Stomach (tissue), 8 donors: ENCODE measurements at regions not wholly inside any gene's neighbourhood (a gene's known extent, or its start where the extent isn't known, plus 50 kb on each side); places are given as distances from the start of the nearest gene placed in this dataset.

Experiments used
- DNase-seq, 2 donors: peaks; one replicate each; pipeline versions ENCODE4 v3.0.0 to v3.0.0-alpha.2; 2013 to 2019
- H3K27ac ChIP-seq, 5 donors: fragments of 200-600 bp in 4 of 5; sonication (generic) in 4 of 5; one replicate each; pipeline ENCODE4 v1.5.1; 2013 to 2019; ENCODE audit warnings: mild to moderate bottlenecking in 1 of 5, moderate library complexity in 1 of 5
- H3K27me3 ChIP-seq, 3 donors: fragments of 200-600 bp; sonication (generic); one replicate each; pipeline ENCODE4 v1.5.1; 2017 to 2019; ENCODE audit warnings: mixed run types in 1 of 3
- H3K36me3 ChIP-seq, 4 donors: fragments of 200-600 bp; sonication (generic); 1 replicate in 3 of 4; 2 replicates in 1 of 4; pipeline ENCODE4 v1.5.1; 2016 to 2019
- H3K4me1 ChIP-seq, 4 donors: fragments of 200-600 bp; sonication (generic); one replicate each; pipeline ENCODE4 v1.5.1; 2016 to 2019
- H3K4me3 ChIP-seq, 4 donors: fragments of 200-600 bp; sonication (generic) in 3 of 4; one replicate each; pipeline ENCODE4 v1.5.1; 2016 to 2019; ENCODE audit warnings: mild to moderate bottlenecking in 1 of 4
- H3K9me3 ChIP-seq, 4 donors: fragments of 200-600 bp; sonication (generic); one replicate each; pipeline ENCODE4 v1.5.1; 2016 to 2019
- CTCF ChIP-seq, 7 experiments: fragments of 450-650 bp in 4 of 7; fragments of 200-600 bp in 3 of 7; sonication (generic) in 3 of 7; IDR thresholded peaks; one replicate each; pipeline ENCODE4 v1.5.1; 2016 to 2019; ENCODE audit warnings: antibody characterized with exemption in 7 of 7, control low read depth in 2 of 7, mild to moderate bottlenecking in 1 of 7
- EP300 ChIP-seq: sonication (generic); formaldehyde crosslinking; IDR thresholded peaks from one replicate; pipeline ENCODE4 v1.6.1; 2017; ENCODE audit warnings: antibody characterized with exemption
- POLR2A ChIP-seq, 4 donors: fragments of 450-650 bp; IDR thresholded peaks; one replicate each; pipeline ENCODE4 v1.6.1; 2016; ENCODE audit warnings: antibody characterized with exemption in 4 of 4, control low read depth in 2 of 4, mild to moderate bottlenecking in 1 of 4, moderate library complexity in 1 of 4
- POLR2AphosphoS5 ChIP-seq, 3 donors: sonication (generic); formaldehyde crosslinking; IDR thresholded peaks; one replicate each; pipeline ENCODE4 v1.6.1; 2016; ENCODE audit warnings: antibody characterized with exemption in 3 of 3
- WGBS, 5 donors: extraction: QIAGEN DNeasy Blood & Tissue Kit in 3 of 5; methylation state at CpG; one replicate each; pipeline versions ENCODE4 v1.1.5 to v1.1.7; 2013 to 2018; 5-methylcytosine and 5-hydroxymethylcytosine counted together
- intact Hi-C: fragments of 100-400 bp; cut with DNase I; formaldehyde crosslinking; loops from one replicate; pipeline ENCODE4 v1.15.1; 2023; ENCODE audit warnings: low total_unique reads
- donor health status: healthy with polysubstance abuse.
- donor health status: Bipolar disorder and iron deficiency.
- donor health status: healthy.

- no peak for TF ChIP-seq POLR2A (IDR thresholded peaks at IDR 0.05)
- TF ChIP-seq POLR2AphosphoS5 (IDR thresholded peaks at IDR 0.05), result no peak
- no peak for TF ChIP-seq EP300
- TF ChIP-seq CTCF (IDR thresholded peaks at IDR 0.05), result no peak
- Histone ChIP-seq H3K27me3 (no peaks in the 10 kb centered on the region), H3K36me3 (no peaks in the 10 kb centered on the region), H3K4me1 (no peaks in the 10 kb centered on the region), H3K4me3 (no peak overlapping the region), H3K27ac (no peak overlapping the region), H3K9me3 (no peaks in the 10 kb centered on the region)
- 60 to 86% (median 72%) methylated on average over 3 of the region's 3 CpGs for WGBS, 5 donors
- intact Hi-C loops, result no loop called here
- no peak for DNase-seq
Measured at GRCh38 chr3:104731074-104731473, 635.6 kb upstream of the ALCAM start.

GRCh38 chr3:104734627-104735026, 632.1 kb upstream of the ALCAM start:
- WGBS, 5 donors, result 79 to 90% (median 85%) methylated on average over 2 of the region's 2 CpGs
- DNase-seq, result no peak
- Histone ChIP-seq H3K9me3 (no peaks in the 10 kb centered on the region), H3K4me3 (no peak overlapping the region), H3K4me1 (no peaks in the 10 kb centered on the region), H3K36me3 (no peaks in the 10 kb centered on the region), H3K27ac (no peak overlapping the region), H3K27me3 (no peaks in the 10 kb centered on the region)
- no peak for TF ChIP-seq POLR2A (IDR thresholded peaks at IDR 0.05)
- TF ChIP-seq CTCF (IDR thresholded peaks at IDR 0.05), result no peak
- TF ChIP-seq EP300, result no peak
- TF ChIP-seq POLR2AphosphoS5 (IDR thresholded peaks at IDR 0.05), result no peak
- intact Hi-C loops, result no loop called here

GRCh38 chr3:104735691-104736090, 631.0 kb upstream of the ALCAM start:
- no peak for DNase-seq
- H3K27me3 ChIP-seq, result no peaks in the 10 kb centered on the region
- H3K9me3 ChIP-seq, result no peaks in the 10 kb centered on the region
- H3K4me3 ChIP-seq, result no peak overlapping the region
- WGBS, 5 donors, result 30 to 58% (median 45%) methylated on average over 1 of the region's 1 CpG
- H3K4me1 ChIP-seq, result no peaks in the 10 kb centered on the region
- TF ChIP-seq POLR2A (IDR thresholded peaks at IDR 0.05) (no peak), EP300 (no peak), POLR2AphosphoS5 (IDR thresholded peaks at IDR 0.05) (no peak), CTCF (IDR thresholded peaks at IDR 0.05) (no peak)
- intact Hi-C loops, result no loop called here
- H3K27ac ChIP-seq, result no peak overlapping the region
- H3K36me3 ChIP-seq, result no peaks in the 10 kb centered on the region

- TF ChIP-seq EP300 (no peak), POLR2AphosphoS5 (IDR thresholded peaks at IDR 0.05) (no peak), POLR2A (IDR thresholded peaks at IDR 0.05) (no peak), CTCF (IDR thresholded peaks at IDR 0.05) (no peak)
- peak in 1 of 2 donors; percentile 14 for DNase-seq
- H3K9me3 ChIP-seq, result no peaks in the 10 kb centered on the region
- H3K27me3 ChIP-seq, result no peaks in the 10 kb centered on the region
- 81 to 93% (median 86%) methylated on average over 2 of the region's 2 CpGs for WGBS, 5 donors
- no peaks in the 10 kb centered on the region for H3K4me1 ChIP-seq
- intact Hi-C loops, result no loop called here
- no peak overlapping the region for H3K27ac ChIP-seq
- no peaks in the 10 kb centered on the region for H3K36me3 ChIP-seq
- H3K4me3 ChIP-seq, result no peak overlapping the region
Measured at GRCh38 chr3:104738271-104738670, 628.4 kb upstream of the ALCAM start.
